ENCODE measurements at regions not wholly inside any gene's neighbourhood (a gene's known extent, or its start where the extent isn't known, plus 50 kb on each side); places are given as distances from the start of the nearest gene placed in this dataset.

- TF ChIP-seq ZNF263 (CRISPR knock-in tag; IDR thresholded peaks at IDR 0.05) = no peak
- no peak for TF ChIP-seq ARHGAP35 (CRISPR knock-in tag; IDR thresholded peaks at IDR 0.05; ENCODE audit: borderline replicate concordance)
These were observed 98.1 kb upstream of the CLSTN2 start for GRCh38 chr3:139836698-139837464.
